K562 (cell line): ENCODE measurements at regions not wholly inside any gene's neighbourhood (a gene's known extent, or its start where the extent isn't known, plus 50 kb on each side); places are given as distances from the start of the nearest gene placed in this dataset.

Experiments used
- CEBPZ ChIP-seq: fragments of 150-350 bp; IDR thresholded peaks from 2 replicates; pipeline ENCODE4 v1.6.1; 2014; ENCODE audit warnings: low read depth, mild to moderate bottlenecking, low read length, borderline replicate concordance
- HES1 ChIP-seq: fragments of 450-650 bp; IDR thresholded peaks from 2 replicates; pipeline ENCODE4 v1.6.1; 2016; ENCODE audit warnings: low read depth, mild to moderate bottlenecking, moderate library complexity
- HOXB6 ChIP-seq: fragments of 250-450 bp; sonication (Bioruptor Pico); IDR thresholded peaks from 2 replicates; pipeline ENCODE4 v1.5.1; 2022; ENCODE audit warnings: mild to moderate bottlenecking, borderline replicate concordance
- KAT7 ChIP-seq: sonication (generic); formaldehyde crosslinking; IDR thresholded peaks from 2 replicates; pipeline ENCODE4 v1.8.0; 2022; ENCODE audit warnings: missing genetic modification reagents, mild to moderate bottlenecking, borderline replicate concordance
- MGA ChIP-seq: fragments of 450-650 bp; IDR thresholded peaks from 2 replicates; pipeline ENCODE4 v1.6.1; 2016; ENCODE audit warnings: mild to moderate bottlenecking, moderate library complexity
- SNIP1 ChIP-seq: fragments of 450-650 bp; IDR thresholded peaks from 2 replicates; pipeline ENCODE4 v1.7.1; 2017; ENCODE audit warnings: low read depth, mild to moderate bottlenecking
- TRIM28 ChIP-seq: fragments of 450-650 bp; IDR thresholded peaks from 2 replicates; pipeline ENCODE4 v1.6.1; 2017
- ZNF212 ChIP-seq: fragments of 450-650 bp; formaldehyde crosslinking; IDR thresholded peaks from 2 replicates; pipeline ENCODE4 v1.4.0; 2020; ENCODE audit warnings: mild to moderate bottlenecking

- TF ChIP-seq MGA (peak; percentile 66), KAT7 (CRISPR knock-in tag) (no peak), CEBPZ (no peak), HES1 (peak; percentile 63), ZNF212 (CRISPR knock-in tag) (no peak), HOXB6 (CRISPR knock-in tag) (no peak), TRIM28 (no peak; the same call in 1 of the 2 replicates), SNIP1 (no peak)
Observed at GRCh38 chr6:15062516-15063252, 183.2 kb upstream of the JARID2 start (continued).
